ENCODE measurements at regions not wholly inside any gene's neighbourhood (a gene's known extent, or its start where the extent isn't known, plus 50 kb on each side); places are given as distances from the start of the nearest gene placed in this dataset.

- H3K9me2 ChIP-seq: no peaks in the 10 kb centered on the region
- WGBS (ENCODE audit: low lambda C conversion rate): 33% methylated on average over 3 of the region's 3 CpGs
- no peaks in the 10 kb centered on the region for H3K36me3 ChIP-seq (replicated peaks in 1 of 2; ENCODE audit: control insufficient read depth in 1 of 2, insufficient read depth in 2 of 2, low read length in 1 of 2)
- H4K20me1 ChIP-seq (ENCODE audit: insufficient read depth): no peaks in the 10 kb centered on the region
- H3K4me3 ChIP-seq (ENCODE audit: low read depth in 2 of 2, low read length in 1 of 2): no peak overlapping the region
- no peaks in the 10 kb centered on the region for H3K9me3 ChIP-seq
- no peak overlapping the region for H3K4me2 ChIP-seq
- ChIA-PET POLR2A (no interaction called here), CTCF (no interaction called here)
- H3K4me1 ChIP-seq (ENCODE audit: control insufficient read depth in 1 of 2, insufficient read depth in 2 of 2, low read depth in 1 of 2, low read length in 1 of 2): no peaks in the 10 kb centered on the region
- no peaks in the 10 kb centered on the region for H3K79me2 ChIP-seq (ENCODE audit: insufficient read depth)
- no peaks in the 10 kb centered on the region for H3K27me3 ChIP-seq (ENCODE audit: insufficient read depth)
- TF ChIP-seq MEF2A (IDR thresholded peaks at IDR 0.05; ENCODE audit: borderline replicate concordance, low read depth) (no peak), RFX5 (IDR thresholded peaks at IDR 0.05; ENCODE audit: low read length) (no peak), ELF1 (IDR thresholded peaks at IDR 0.05) (no peak), TCF12 (IDR thresholded peaks at IDR 0.05) (no peak), JUND (IDR thresholded peaks at IDR 0.05) (no peak), IRF3 (IDR thresholded peaks at IDR 0.05; ENCODE audit: low read depth, low read length) (no peak)
- H3K27ac ChIP-seq (ENCODE audit: low read depth in 2 of 2, low read length in 1 of 2): no peak overlapping the region
- H3F3A ChIP-seq (replicated peaks; ENCODE audit: insufficient read depth): no peaks in the 10 kb centered on the region
- no peak overlapping the region for H3K9ac ChIP-seq
- no peak overlapping the region for H2AFZ ChIP-seq (ENCODE audit: low read depth)
- DNase-seq: no peak
Measured at GRCh38 chr5:175034924-175035323, 310.5 kb downstream of the MSX2 start.

- Histone ChIP-seq H4K20me1 (ENCODE audit: insufficient read depth) (no peaks in the 10 kb centered on the region), H3K9me2 (no peaks in the 10 kb centered on the region), H3K36me3 (replicated peaks in 1 of 2; ENCODE audit: control insufficient read depth in 1 of 2, insufficient read depth in 2 of 2, low read length in 1 of 2) (no peaks in the 10 kb centered on the region), H3K9ac (no peak overlapping the region), H3K27me3 (ENCODE audit: insufficient read depth) (no peaks in the 10 kb centered on the region), H3K79me2 (ENCODE audit: insufficient read depth) (no peaks in the 10 kb centered on the region), H3K4me2 (no peak overlapping the region), H3K9me3 (no peaks in the 10 kb centered on the region), H2AFZ (ENCODE audit: low read depth) (no peak overlapping the region), H3K27ac (ENCODE audit: low read depth in 2 of 2, low read length in 1 of 2) (no peak overlapping the region), H3F3A (replicated peaks; ENCODE audit: insufficient read depth) (no peaks in the 10 kb centered on the region), H3K4me3 (ENCODE audit: low read depth in 2 of 2, low read length in 1 of 2) (no peak overlapping the region), H3K4me1 (ENCODE audit: control insufficient read depth in 1 of 2, insufficient read depth in 2 of 2, low read depth in 1 of 2, low read length in 1 of 2) (no peaks in the 10 kb centered on the region)
- no peak for DNase-seq
- WGBS (ENCODE audit: low lambda C conversion rate): 14% methylated on average over 4 of the region's 4 CpGs
- TF ChIP-seq EP300 (IDR thresholded peaks at IDR 0.05; ENCODE audit: borderline replicate concordance in 1 of 2, low read depth in 1 of 2, low read length in 1 of 2): no peak
- no peak for TF ChIP-seq USF2 (IDR thresholded peaks at IDR 0.05; ENCODE audit: borderline replicate concordance, low read depth, low read length)
- no peak for TF ChIP-seq ZBTB33 (IDR thresholded peaks at IDR 0.05; ENCODE audit: borderline replicate concordance, low read depth)
- TF ChIP-seq GATA2 (CRISPR knock-in tag; IDR thresholded peaks at IDR 0.05): no peak
- TF ChIP-seq FOXJ3 (CRISPR knock-in tag; IDR thresholded peaks at IDR 0.05): no peak
- no peak for TF ChIP-seq NRF1 (IDR thresholded peaks at IDR 0.05; ENCODE audit: low read depth, low read length)
- TF ChIP-seq MEF2A (IDR thresholded peaks at IDR 0.05; ENCODE audit: borderline replicate concordance, low read depth): no peak
- no peak for TF ChIP-seq SMC3 (IDR thresholded peaks at IDR 0.05; ENCODE audit: low read depth, low read length)
- TF ChIP-seq POLR2AphosphoS5 (IDR thresholded peaks at IDR 0.05; ENCODE audit: low read depth, low read length): no peak
- no peak for TF ChIP-seq FOXM1 (IDR thresholded peaks at IDR 0.05; ENCODE audit: low read depth)
- CTCF ChIA-PET: no interaction called here
- POLR2A ChIA-PET: no interaction called here
Measured at GRCh38 chr5:175032741-175033151, 308.4 kb downstream of the MSX2 start.

Data from SK-N-SH (cell line).